GM21423 (cell line): ENCODE measurements at regions not wholly inside any gene's neighbourhood (a gene's known extent, or its start where the extent isn't known, plus 50 kb on each side); places are given as distances from the start of the nearest gene placed in this dataset.
"Not testable (repeated sequence)": the region's sequence is repeated elsewhere in the genome, so short reads cannot be mapped to it uniquely, and the experiment has no call there.

Experiments
- ATAC-seq: cut with Tn5 transposase; IDR thresholded peaks from one replicate; pipeline ENCODE4 v1.9.1; 2021; ENCODE audit warnings: mild to moderate bottlenecking, moderate library complexity; ENCODE audit not compliant: unreplicated experiment

GRCh38 chr1:195715652-195716051, 892.6 kb downstream of the KCNT2 start:
- ATAC-seq = no peak

GRCh38 chr1:195714248-195714647, 894.0 kb downstream of the KCNT2 start:
- ATAC-seq = no peak

- no peak for ATAC-seq
These were observed 898.4 kb downstream of the KCNT2 start for GRCh38 chr1:195709821-195710220.

GRCh38 chr1:195704028-195704427, 904.2 kb downstream of the KCNT2 start:
- ATAC-seq = no peak

- ATAC-seq = no peak
These were observed 907.1 kb downstream of the KCNT2 start for GRCh38 chr1:195701149-195701548.

- ATAC-seq = peak; percentile 69
These were observed 911.1 kb downstream of the KCNT2 start for GRCh38 chr1:195697130-195697529.

- ATAC-seq = no peak
These were observed 921.5 kb downstream of the KCNT2 start for GRCh38 chr1:195686764-195687163.

- no peak for ATAC-seq
These were observed 943.6 kb downstream of the KCNT2 start for GRCh38 chr1:195664628-195665027.

- ATAC-seq = no peak
These were observed 944.5 kb downstream of the KCNT2 start for GRCh38 chr1:195663549-195664280.

- no peak for ATAC-seq
These were observed 951.5 kb downstream of the KCNT2 start for GRCh38 chr1:195656780-195657179.

- not testable (repeated sequence) for ATAC-seq
These were observed 959.4 kb downstream of the KCNT2 start for GRCh38 chr1:195648875-195649274.

GRCh38 chr1:195637539-195637938, 970.7 kb downstream of the KCNT2 start:
- ATAC-seq = no peak

- no peak for ATAC-seq
These were observed 990.0 kb downstream of the KCNT2 start for GRCh38 chr1:195618287-195618686.

- no peak for ATAC-seq
These were observed 991.1 kb downstream of the KCNT2 start for GRCh38 chr1:195617106-195617505.

- no peak for ATAC-seq
These were observed 999.4 kb downstream of the KCNT2 start for GRCh38 chr1:195608883-195609282.

- no peak for ATAC-seq
These were observed 1001.8 kb downstream of the KCNT2 start for GRCh38 chr1:195606483-195606882.

GRCh38 chr1:195604287-195604686, 1004.0 kb downstream of the KCNT2 start:
- ATAC-seq = no peak

- no peak for ATAC-seq
These were observed 1010.3 kb downstream of the KCNT2 start for GRCh38 chr1:195597891-195598290.

- no peak for ATAC-seq
These were observed 1013.5 kb downstream of the KCNT2 start for GRCh38 chr1:195594773-195595172.

GRCh38 chr1:195594322-195594721, 1013.9 kb downstream of the KCNT2 start:
- ATAC-seq = no peak

- no peak for ATAC-seq
These were observed 1016.1 kb downstream of the KCNT2 start for GRCh38 chr1:195591917-195592672.

GRCh38 chr1:195590649-195591048, 1017.6 kb downstream of the KCNT2 start:
- no peak for ATAC-seq
